ENCODE measurements at regions not wholly inside any gene's neighbourhood (a gene's known extent, or its start where the extent isn't known, plus 50 kb on each side); places are given as distances from the start of the nearest gene placed in this dataset.

DNA sequence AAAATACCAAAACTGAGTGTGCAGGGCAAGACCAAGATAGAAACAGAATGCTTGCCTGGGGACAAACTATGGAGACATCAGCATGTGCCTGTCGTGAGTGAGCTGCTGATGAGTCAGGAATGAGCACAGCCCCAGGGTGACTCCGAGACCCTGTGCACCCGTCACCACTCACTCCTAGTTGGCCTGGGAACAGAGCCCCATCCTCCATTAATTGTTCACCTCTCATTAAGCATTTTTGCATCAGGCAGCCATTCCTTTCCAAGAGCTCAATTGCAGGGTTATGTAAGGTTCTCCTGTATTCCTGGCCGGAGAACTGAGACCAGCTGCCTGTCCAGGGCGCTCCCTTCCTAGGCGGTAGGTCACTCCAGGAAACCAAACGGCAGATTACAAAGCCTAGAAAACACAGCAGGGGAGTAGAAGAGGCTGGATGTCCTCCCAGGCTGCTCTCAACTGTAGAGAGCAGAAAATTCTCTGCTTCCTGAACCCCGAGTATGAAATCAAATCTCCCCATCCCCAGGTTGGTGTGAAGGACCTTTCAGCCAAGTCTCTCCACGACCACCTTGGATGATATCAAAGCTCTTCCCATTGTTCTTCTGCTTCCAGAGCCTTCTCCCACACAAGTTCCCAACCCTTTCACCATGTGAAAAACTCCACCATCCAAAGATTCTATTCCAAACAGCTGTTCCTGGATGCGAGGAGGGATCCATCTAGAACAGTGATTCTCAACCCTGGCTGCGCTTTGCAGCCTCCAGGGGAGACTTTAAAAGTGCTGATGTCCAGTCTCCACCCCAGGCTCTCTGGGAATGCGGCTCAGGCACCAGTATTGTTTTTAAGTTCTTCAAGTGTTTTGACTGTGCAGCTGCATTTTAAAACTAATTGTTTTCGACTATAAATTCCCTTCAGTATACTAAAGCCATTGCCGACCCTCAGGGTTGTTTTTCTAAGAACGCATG, 532.6 kb upstream of the JARID2 start:
- no peak for TF ChIP-seq POLR2A (IDR thresholded peaks at IDR 0.05)
- TF ChIP-seq POLR2AphosphoS5 (IDR thresholded peaks at IDR 0.05) = peak in 1 of 4 donors; percentile 45

Measured in sigmoid colon (tissue), 4 donors.